HG03432 (cell line): ENCODE measurements at regions not wholly inside any gene's neighbourhood (a gene's known extent, or its start where the extent isn't known, plus 50 kb on each side); places are given as distances from the start of the nearest gene placed in this dataset.

Source experiments
- ATAC-seq: cut with Tn5 transposase; IDR thresholded peaks from one replicate; pipeline ENCODE4 v1.9.1; 2021; ENCODE audit warnings: mild to moderate bottlenecking, moderate library complexity; ENCODE audit not compliant: unreplicated experiment

GRCh38 chr1:79074975-79075374 is 68.4 kb upstream of the ADGRL4 start:
- no peak for ATAC-seq

DNA sequence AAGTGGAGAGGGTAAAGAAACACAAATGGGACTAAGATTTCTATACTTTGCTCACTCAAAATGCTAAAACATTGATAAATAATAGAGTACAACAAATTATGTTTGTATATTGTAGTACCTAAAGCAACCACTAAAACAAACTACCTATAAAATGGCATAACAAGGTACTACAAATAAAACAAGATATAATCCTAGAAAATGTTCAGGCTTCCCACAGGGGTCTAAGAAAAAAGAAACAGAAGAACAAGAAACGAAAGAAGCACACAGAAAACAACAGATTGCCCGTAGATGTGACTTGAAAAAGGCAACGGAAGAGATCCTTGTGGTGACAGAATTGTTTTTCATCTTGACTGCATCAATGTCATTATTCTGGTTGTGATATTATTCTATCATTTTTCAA is 63.3 kb upstream of the ADGRL4 start:
- no peak for ATAC-seq

DNA sequence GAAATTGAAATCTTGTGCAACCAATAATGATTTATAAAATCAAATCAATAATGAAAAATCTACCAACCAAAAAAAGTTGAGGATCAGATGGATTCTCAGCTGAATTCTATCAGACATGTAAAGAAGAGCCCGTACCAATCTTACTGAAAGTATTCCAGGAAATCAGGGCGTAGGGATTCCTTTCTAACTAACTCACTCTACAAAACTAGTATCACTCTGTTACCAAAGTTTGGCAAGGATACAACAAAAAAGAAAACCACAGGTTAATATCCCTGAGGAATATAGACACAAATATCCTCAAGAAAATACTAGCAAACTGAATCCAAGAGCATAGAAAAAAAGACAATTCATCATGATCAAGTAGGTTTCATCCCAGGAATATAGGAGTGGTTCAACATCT is 52.8 kb upstream of the ADGRL4 start:
- ATAC-seq: no peak
